Stomach (tissue), 4 donors: ENCODE measurements at regions not wholly inside any gene's neighbourhood (a gene's known extent, or its start where the extent isn't known, plus 50 kb on each side); places are given as distances from the start of the nearest gene placed in this dataset.

Experiments used
- CTCF ChIP-seq, 7 experiments: fragments of 450-650 bp in 4 of 7; fragments of 200-600 bp in 3 of 7; sonication (generic) in 3 of 7; IDR thresholded peaks; one replicate each; pipeline ENCODE4 v1.5.1; 2016 to 2019; ENCODE audit warnings: antibody characterized with exemption in 7 of 7, control low read depth in 2 of 7, mild to moderate bottlenecking in 1 of 7
- POLR2A ChIP-seq, 4 donors: fragments of 450-650 bp; IDR thresholded peaks; one replicate each; pipeline ENCODE4 v1.6.1; 2016; ENCODE audit warnings: antibody characterized with exemption in 4 of 4, control low read depth in 2 of 4, mild to moderate bottlenecking in 1 of 4, moderate library complexity in 1 of 4
- POLR2AphosphoS5 ChIP-seq, 3 donors: sonication (generic); formaldehyde crosslinking; IDR thresholded peaks; one replicate each; pipeline ENCODE4 v1.6.1; 2016; ENCODE audit warnings: antibody characterized with exemption in 3 of 3

- TF ChIP-seq CTCF (IDR thresholded peaks at IDR 0.05) (no peak), POLR2A (IDR thresholded peaks at IDR 0.05) (no peak), POLR2AphosphoS5 (IDR thresholded peaks at IDR 0.05) (no peak)
Observed at GRCh38 chr1:57492586-57493226, 68.8 kb upstream of the DAB1 start.
